ENCODE measurements at regions not wholly inside any gene's neighbourhood (a gene's known extent, or its start where the extent isn't known, plus 50 kb on each side); places are given as distances from the start of the nearest gene placed in this dataset.
"Not testable (repeated sequence)": the region's sequence is repeated elsewhere in the genome, so short reads cannot be mapped to it uniquely, and the experiment has no call there.

- H3K4me3 ChIP-seq: no peak overlapping the region
- H3K27ac ChIP-seq: no peak overlapping the region
- TF ChIP-seq CTCF (IDR thresholded peaks at IDR 0.05): no peak
- TF ChIP-seq POLR2A (IDR thresholded peaks at IDR 0.05): no peak
- H3K4me1 ChIP-seq: no peaks in the 10 kb centered on the region
- intact Hi-C loops (cut with DNase I; ENCODE audit: low total_unique reads): no loop called here
- no peaks in the 10 kb centered on the region for H3K27me3 ChIP-seq
- no peaks in the 10 kb centered on the region for H3K36me3 ChIP-seq (ENCODE audit: low read depth, missing control alignments)
- 72% methylated on average over 7 of the region's 7 CpGs for WGBS, 2 donors
- no peak for DNase-seq
- H3K9me3 ChIP-seq: no peaks in the 10 kb centered on the region
Observed at GRCh38 chr18:44579745-44580144, 100.9 kb upstream of the SETBP1 start.

- no peak for DNase-seq
- no peaks in the 10 kb centered on the region for H3K4me1 ChIP-seq
- intact Hi-C loops (cut with DNase I; ENCODE audit: low total_unique reads): no loop called here
- TF ChIP-seq POLR2A (IDR thresholded peaks at IDR 0.05): no peak
- TF ChIP-seq CTCF (IDR thresholded peaks at IDR 0.05): no peak
- no peak overlapping the region for H3K27ac ChIP-seq
- H3K9me3 ChIP-seq: no peaks in the 10 kb centered on the region
- no peaks in the 10 kb centered on the region for H3K36me3 ChIP-seq (ENCODE audit: low read depth, missing control alignments)
- peak overlapping the region; percentile 18 to 23 for H3K4me3 ChIP-seq
- WGBS, 2 donors: 59 to 63% methylated on average over 2 of the region's 2 CpGs
- no peaks in the 10 kb centered on the region for H3K27me3 ChIP-seq
Observed at GRCh38 chr18:44580159-44580558, 100.5 kb upstream of the SETBP1 start.

GRCh38 chr18:44580782-44581181 is 99.9 kb upstream of the SETBP1 start:
- 87% methylated on average over 24 of the region's 28 CpGs; no CpG with 5 or more reads in 1 of the 2 donors for WGBS, 2 donors
- H3K9me3 ChIP-seq; H3K27me3 ChIP-seq; H3K36me3 ChIP-seq (ENCODE audit: low read depth, missing control alignments); DNase-seq; intact Hi-C loops (cut with DNase I; ENCODE audit: low total_unique reads); H3K4me1 ChIP-seq; H3K27ac ChIP-seq: not testable (repeated sequence)
- H3K4me3 ChIP-seq: peak overlapping the region; percentile 18 to 23

GRCh38 chr18:44582456-44582855 is 98.2 kb upstream of the SETBP1 start:
- Histone ChIP-seq H3K4me1 (no peaks in the 10 kb centered on the region), H3K36me3 (ENCODE audit: low read depth, missing control alignments) (no peaks in the 10 kb centered on the region), H3K4me3 (no peak overlapping the region), H3K27me3 (no peaks in the 10 kb centered on the region), H3K27ac (no peak overlapping the region), H3K9me3 (no peaks in the 10 kb centered on the region)
- intact Hi-C loops (cut with DNase I; ENCODE audit: low total_unique reads): no loop called here
- DNase-seq: no peak
- TF ChIP-seq CTCF (IDR thresholded peaks at IDR 0.05) (no peak), POLR2A (IDR thresholded peaks at IDR 0.05) (no peak)

- intact Hi-C loops (cut with DNase I; ENCODE audit: low total_unique reads): no loop called here
Observed at GRCh38 chr18:44584900-44585299, 95.8 kb upstream of the SETBP1 start.

More at GRCh38 chr18:44584900-44585299, 95.8 kb upstream of the SETBP1 start:
- no peaks in the 10 kb centered on the region for H3K4me1 ChIP-seq
- no peaks in the 10 kb centered on the region for H3K27me3 ChIP-seq
- no peak for DNase-seq
- H3K27ac ChIP-seq: no peak overlapping the region
- TF ChIP-seq CTCF (IDR thresholded peaks at IDR 0.05) (no peak), POLR2A (IDR thresholded peaks at IDR 0.05) (no peak)
- H3K36me3 ChIP-seq (ENCODE audit: low read depth, missing control alignments): no peaks in the 10 kb centered on the region
- no peak overlapping the region for H3K4me3 ChIP-seq
- H3K9me3 ChIP-seq: no peaks in the 10 kb centered on the region
